ENCODE measurements at regions not wholly inside any gene's neighbourhood (a gene's known extent, or its start where the extent isn't known, plus 50 kb on each side); places are given as distances from the start of the nearest gene placed in this dataset.

GRCh38 chr5:120790339-120790738 lies 326.2 kb downstream of the PRR16 start:
- H3K27ac ChIP-seq: no peak overlapping the region
- TF ChIP-seq CTCF (conservative IDR thresholded peaks at IDR 0.05) (no peak), ZFX (IDR thresholded peaks at IDR 0.05) (no peak)

- no peak overlapping the region for H3K27ac ChIP-seq
- TF ChIP-seq CTCF (conservative IDR thresholded peaks at IDR 0.05) (no peak), ZFX (IDR thresholded peaks at IDR 0.05) (no peak)
These were observed 328.4 kb downstream of the PRR16 start for GRCh38 chr5:120792477-120792876.

GRCh38 chr5:120794121-120794520 lies 330.0 kb downstream of the PRR16 start:
- no peak overlapping the region for H3K27ac ChIP-seq
- TF ChIP-seq CTCF (conservative IDR thresholded peaks at IDR 0.05) (no peak), ZFX (IDR thresholded peaks at IDR 0.05) (no peak)

- H3K27ac ChIP-seq: no peak overlapping the region
- peak; percentile 59 for TF ChIP-seq CTCF (conservative IDR thresholded peaks at IDR 0.05)
- TF ChIP-seq ZFX (IDR thresholded peaks at IDR 0.05): no peak
These were observed 339.2 kb downstream of the PRR16 start for GRCh38 chr5:120803282-120803681.

- no peak for TF ChIP-seq CTCF (conservative IDR thresholded peaks at IDR 0.05)
- TF ChIP-seq ZFX (IDR thresholded peaks at IDR 0.05): no peak
- H3K27ac ChIP-seq: no peak overlapping the region
These were observed 341.0 kb downstream of the PRR16 start for GRCh38 chr5:120805131-120805530.

GRCh38 chr5:120806202-120806601 lies 342.1 kb downstream of the PRR16 start:
- TF ChIP-seq ZFX (IDR thresholded peaks at IDR 0.05): no peak
- TF ChIP-seq CTCF (conservative IDR thresholded peaks at IDR 0.05): no peak
- no peak overlapping the region for H3K27ac ChIP-seq

- TF ChIP-seq CTCF (conservative IDR thresholded peaks at IDR 0.05) (no peak), ZFX (IDR thresholded peaks at IDR 0.05) (no peak)
- no peak overlapping the region for H3K27ac ChIP-seq
These were observed 344.0 kb downstream of the PRR16 start for GRCh38 chr5:120808135-120808534.

Measured in C4-2B (cell line).